RWPE1 (cell line): ENCODE measurements at regions not wholly inside any gene's neighbourhood (a gene's known extent, or its start where the extent isn't known, plus 50 kb on each side); places are given as distances from the start of the nearest gene placed in this dataset.

ENCODE experiments used
- CTCF ChIA-PET: fragments of 350-600 bp; sonication (Branson Sonifier 250); formaldehyde crosslinking; extraction: SDS; loops from one replicate; lab custom pipeline; 2021; lab: Yijun Ruan, JAX
- POLR2A ChIA-PET: fragments of 400-600 bp; formaldehyde crosslinking; extraction: SDS; loops from one replicate; lab custom pipeline; 2020; ENCODE audit warnings: antibody characterized with exemption; ENCODE audit not compliant: low non-redundant PET; lab: Yijun Ruan, JAX
- DNase-seq: peaks from one replicate; pipeline ENCODE4 v3.0.0; 2012; ENCODE audit warnings: low spot score
- H3K27ac ChIP-seq: fragments of 450-650 bp; 2 replicates; pipeline ENCODE4 v1.5.1; 2017
- TF ChIP-seq, protein P1 (sequence below): fragments of 450-650 bp; conservative IDR thresholded peaks from 2 replicates; pipeline ENCODE4 v1.5.1; 2017; ENCODE audit warnings: low read depth, mild to moderate bottlenecking

DNA sequence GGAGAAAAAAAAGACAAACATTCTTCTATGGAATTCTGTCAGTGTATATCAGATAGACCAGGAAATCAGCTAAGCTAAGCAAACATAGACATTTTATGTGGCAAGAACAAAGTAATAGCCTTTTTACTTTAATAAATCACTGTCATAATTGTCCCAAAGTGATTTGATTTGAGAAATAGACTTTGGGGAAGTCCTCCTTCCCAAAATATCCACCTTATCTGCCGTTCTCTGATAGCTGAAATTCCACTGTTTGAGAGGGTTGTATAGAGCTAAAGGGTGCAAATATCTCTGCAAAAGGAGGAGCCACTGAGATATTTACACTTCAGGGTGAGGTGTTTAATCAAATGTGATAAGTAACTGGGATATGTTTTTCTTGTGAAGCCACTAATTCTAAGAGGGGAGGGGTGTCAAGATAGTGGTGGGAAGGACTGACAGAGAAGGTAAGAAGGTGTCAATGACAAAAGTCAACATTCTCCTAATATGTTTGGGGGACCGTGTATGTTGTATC is 544.4 kb upstream of the JAG1 start:
- CTCF ChIA-PET = interaction anchor here (0.6 kb wide), 2 partner anchors 13 to 544 kb away, joined by 3 read pairs; no protein-coding TSS in a partner anchor
- TF ChIP-seq, protein P1, sequence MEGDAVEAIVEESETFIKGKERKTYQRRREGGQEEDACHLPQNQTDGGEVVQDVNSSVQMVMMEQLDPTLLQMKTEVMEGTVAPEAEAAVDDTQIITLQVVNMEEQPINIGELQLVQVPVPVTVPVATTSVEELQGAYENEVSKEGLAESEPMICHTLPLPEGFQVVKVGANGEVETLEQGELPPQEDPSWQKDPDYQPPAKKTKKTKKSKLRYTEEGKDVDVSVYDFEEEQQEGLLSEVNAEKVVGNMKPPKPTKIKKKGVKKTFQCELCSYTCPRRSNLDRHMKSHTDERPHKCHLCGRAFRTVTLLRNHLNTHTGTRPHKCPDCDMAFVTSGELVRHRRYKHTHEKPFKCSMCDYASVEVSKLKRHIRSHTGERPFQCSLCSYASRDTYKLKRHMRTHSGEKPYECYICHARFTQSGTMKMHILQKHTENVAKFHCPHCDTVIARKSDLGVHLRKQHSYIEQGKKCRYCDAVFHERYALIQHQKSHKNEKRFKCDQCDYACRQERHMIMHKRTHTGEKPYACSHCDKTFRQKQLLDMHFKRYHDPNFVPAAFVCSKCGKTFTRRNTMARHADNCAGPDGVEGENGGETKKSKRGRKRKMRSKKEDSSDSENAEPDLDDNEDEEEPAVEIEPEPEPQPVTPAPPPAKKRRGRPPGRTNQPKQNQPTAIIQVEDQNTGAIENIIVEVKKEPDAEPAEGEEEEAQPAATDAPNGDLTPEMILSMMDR = no peak
- H3K27ac ChIP-seq = no peak overlapping the region
- POLR2A ChIA-PET = no interaction called here
- DNase-seq = no peak

DNA sequence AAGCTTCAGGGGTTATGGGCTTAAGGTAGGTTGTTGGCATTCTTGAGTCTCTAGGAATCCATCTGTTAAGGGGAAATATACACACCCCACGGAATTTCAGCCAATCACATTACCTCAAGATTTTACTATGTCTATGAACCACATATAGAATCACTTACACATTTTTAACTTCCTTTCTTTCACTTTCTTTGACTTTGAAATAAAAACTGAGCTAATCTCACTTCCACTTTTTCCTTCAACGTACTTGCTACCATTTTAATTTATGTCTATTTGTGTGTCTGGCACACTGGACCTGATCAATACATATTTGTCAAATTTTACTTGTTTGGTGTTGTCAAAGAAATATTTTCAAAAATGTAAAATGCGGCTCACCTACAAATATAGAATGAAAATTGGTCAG is 545.4 kb upstream of the JAG1 start:
- ChIA-PET POLR2A (interaction anchor here (0.5 kb wide), 1 partner anchor 22 kb away, joined by 3 read pairs; no protein-coding TSS in a partner anchor), CTCF (interaction anchor here (0.6 to 0.7 kb wide), 3 partner anchors 8 to 340 kb away, joined by 3 read pairs; no protein-coding TSS in a partner anchor)
- H3K27ac ChIP-seq = no peak overlapping the region
- TF ChIP-seq, protein P1 = no peak
- no peak for DNase-seq

DNA sequence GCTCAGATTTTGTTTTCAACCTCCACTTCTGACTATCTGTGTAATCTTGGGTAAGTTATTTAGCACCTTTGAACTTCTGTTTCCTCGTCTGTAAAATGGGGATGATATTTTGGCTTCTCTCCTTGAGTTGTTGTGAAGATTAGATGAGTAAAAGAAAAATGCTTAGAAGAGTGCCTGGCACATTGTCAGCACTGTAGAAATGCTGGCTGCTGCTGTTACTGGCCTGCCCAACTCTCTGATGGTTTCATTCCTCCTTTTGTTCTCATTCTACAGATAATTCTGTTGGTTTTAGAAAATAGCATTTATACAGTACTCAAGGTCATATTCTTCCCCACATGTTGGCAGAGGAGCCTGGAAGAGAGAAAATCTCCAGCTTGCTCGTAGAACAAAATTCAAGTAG is 547.2 kb upstream of the JAG1 start:
- DNase-seq = no peak
- H3K27ac ChIP-seq = no peak overlapping the region
- TF ChIP-seq, protein P1 = no peak
- ChIA-PET POLR2A (no interaction called here), CTCF (no interaction called here)

DNA sequence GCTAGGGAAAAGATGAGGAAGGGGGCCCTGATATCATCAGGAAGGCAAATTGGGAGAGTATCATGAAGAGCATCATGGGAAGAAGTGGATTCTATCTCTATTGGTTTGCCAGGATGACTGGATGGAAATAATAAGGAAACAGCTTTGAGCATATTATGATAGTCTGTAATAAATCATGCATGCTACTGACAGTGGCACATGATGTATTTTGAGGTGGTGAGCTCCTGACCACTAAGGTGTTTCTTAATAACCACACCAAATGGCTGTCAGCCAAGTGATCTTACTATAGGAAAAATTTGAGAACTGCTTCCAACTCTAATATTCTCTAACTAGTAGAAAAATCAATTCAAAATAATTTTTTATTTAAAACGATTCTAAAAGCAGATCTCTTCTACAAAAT is 548.4 kb upstream of the JAG1 start:
- H3K27ac ChIP-seq = no peak overlapping the region
- DNase-seq = no peak
- TF ChIP-seq, protein P1 = no peak
- ChIA-PET CTCF (no interaction called here), POLR2A (no interaction called here)

DNA sequence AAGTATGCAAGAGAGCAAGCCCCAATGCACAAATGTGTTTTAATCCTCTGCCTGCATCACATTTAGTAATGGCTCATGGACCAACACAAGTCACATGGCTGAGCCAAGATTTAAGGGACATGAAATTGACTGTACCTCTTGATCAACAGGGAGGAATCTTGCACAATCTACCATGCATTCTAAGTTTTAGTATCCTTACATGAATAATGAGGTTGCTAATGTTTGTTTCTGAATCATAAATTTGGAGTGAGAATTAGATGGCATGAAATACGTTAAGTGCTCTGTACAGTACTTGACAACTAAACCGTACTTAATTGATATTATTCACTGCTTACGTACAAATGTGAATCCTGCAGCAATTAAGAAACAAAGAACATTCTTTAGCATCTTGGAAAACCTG is 553.8 kb upstream of the JAG1 start:
- H3K27ac ChIP-seq = no peak overlapping the region
- DNase-seq = no peak
- ChIA-PET POLR2A (interaction anchor here (0.8 kb wide), 1 partner anchor 553 kb away, joined by 4 read pairs; no protein-coding TSS in a partner anchor), CTCF (no interaction called here)
- TF ChIP-seq, protein P1 = no peak

DNA sequence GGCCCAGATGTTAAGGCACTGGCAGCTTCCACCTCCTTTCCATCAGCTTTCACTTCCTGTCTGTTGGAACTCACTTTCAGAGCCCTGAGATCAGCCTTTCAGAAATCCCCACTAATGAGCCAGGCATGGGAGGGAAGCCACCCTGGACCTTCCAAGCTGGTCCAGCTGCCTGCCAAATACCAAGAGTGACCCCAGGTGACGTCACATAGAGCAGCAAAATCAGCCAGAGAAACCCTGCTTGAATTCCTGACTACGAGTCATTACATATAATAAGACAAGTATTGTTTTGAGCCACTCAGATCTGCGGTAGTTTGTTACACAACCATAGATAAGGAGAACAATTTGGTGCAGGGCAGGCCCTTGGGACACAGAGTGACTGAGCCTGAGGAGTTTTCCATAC is 556.0 kb upstream of the JAG1 start:
- peak overlapping the region; percentile 70 for H3K27ac ChIP-seq
- TF ChIP-seq, protein P1 = no peak
- CTCF ChIA-PET = no interaction called here
- peak; percentile 50 for DNase-seq
- POLR2A ChIA-PET = no interaction called here

DNA sequence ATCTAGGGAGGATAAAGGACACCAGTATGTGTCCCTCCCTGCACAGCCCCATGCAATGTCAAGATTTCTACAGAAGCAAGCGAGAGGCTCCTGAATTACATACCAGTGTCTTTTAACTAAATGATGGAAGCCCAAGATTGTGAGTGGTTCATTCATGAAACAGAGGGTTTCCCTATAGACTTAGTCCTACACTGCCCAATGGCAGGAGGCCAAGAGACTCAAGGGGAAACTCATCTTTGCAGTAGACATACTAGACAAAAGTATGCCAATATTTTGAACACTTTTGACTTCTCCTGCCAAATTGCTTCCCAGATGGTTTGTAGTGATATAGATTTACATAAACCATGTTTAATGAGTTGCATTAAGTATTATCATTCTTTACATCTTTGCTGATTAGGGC is 557.2 kb upstream of the JAG1 start:
- ChIA-PET POLR2A (no interaction called here), CTCF (no interaction called here)
- DNase-seq = no peak
- TF ChIP-seq, protein P1 = no peak
- H3K27ac ChIP-seq = no peak overlapping the region
